GM19438 (cell line): ENCODE measurements at regions not wholly inside any gene's neighbourhood (a gene's known extent, or its start where the extent isn't known, plus 50 kb on each side); places are given as distances from the start of the nearest gene placed in this dataset.

Source experiments
- ATAC-seq: cut with Tn5 transposase; IDR thresholded peaks from one replicate; pipeline ENCODE4 v1.9.1; 2021; ENCODE audit warnings: low read depth; ENCODE audit not compliant: unreplicated experiment

GRCh38 chr10:29925771-29926692 is 133.4 kb downstream of the JCAD start:
- ATAC-seq = no peak

- no peak for ATAC-seq
Measured at GRCh38 chr10:29924436-29924835, 134.9 kb downstream of the JCAD start.

GRCh38 chr10:29923416-29923965 is 135.9 kb downstream of the JCAD start:
- no peak for ATAC-seq

- ATAC-seq = no peak
Measured at GRCh38 chr10:29922892-29923291, 136.5 kb downstream of the JCAD start.

GRCh38 chr10:29922226-29922625 is 137.2 kb downstream of the JCAD start:
- no peak for ATAC-seq

- ATAC-seq = no peak
Measured at GRCh38 chr10:29921071-29921446, 138.3 kb downstream of the JCAD start.

GRCh38 chr10:29920408-29921070 is 138.8 kb downstream of the JCAD start:
- no peak for ATAC-seq

GRCh38 chr10:29918623-29919400 is 140.6 kb downstream of the JCAD start:
- no peak for ATAC-seq

GRCh38 chr10:29917311-29917710 is 142.1 kb downstream of the JCAD start:
- ATAC-seq = no peak

GRCh38 chr10:29916669-29917068 is 142.7 kb downstream of the JCAD start:
- ATAC-seq = no peak

- ATAC-seq = no peak
Measured at GRCh38 chr10:29914986-29915785, 144.2 kb downstream of the JCAD start.

- ATAC-seq = no peak
Measured at GRCh38 chr10:29908962-29909361, 150.4 kb downstream of the JCAD start.

GRCh38 chr10:29900865-29901264 is 158.5 kb downstream of the JCAD start:
- no peak for ATAC-seq

- ATAC-seq = no peak
Measured at GRCh38 chr10:29897999-29898716, 161.2 kb downstream of the JCAD start.

GRCh38 chr10:29897430-29897829 is 162.0 kb downstream of the JCAD start:
- no peak for ATAC-seq

- no peak for ATAC-seq
Measured at GRCh38 chr10:29896053-29896452, 163.3 kb downstream of the JCAD start.

GRCh38 chr10:29895456-29895855 is 163.9 kb downstream of the JCAD start:
- no peak for ATAC-seq

- no peak for ATAC-seq
Measured at GRCh38 chr10:29888321-29888720, 171.1 kb downstream of the JCAD start.

GRCh38 chr10:29886299-29886698 is 173.1 kb downstream of the JCAD start:
- no peak for ATAC-seq
